ENCODE measurements at regions not wholly inside any gene's neighbourhood (a gene's known extent, or its start where the extent isn't known, plus 50 kb on each side); places are given as distances from the start of the nearest gene placed in this dataset.
A peak's percentile ranks its signal among the peaks of the same experiment; 100 is the strongest.

DNA sequence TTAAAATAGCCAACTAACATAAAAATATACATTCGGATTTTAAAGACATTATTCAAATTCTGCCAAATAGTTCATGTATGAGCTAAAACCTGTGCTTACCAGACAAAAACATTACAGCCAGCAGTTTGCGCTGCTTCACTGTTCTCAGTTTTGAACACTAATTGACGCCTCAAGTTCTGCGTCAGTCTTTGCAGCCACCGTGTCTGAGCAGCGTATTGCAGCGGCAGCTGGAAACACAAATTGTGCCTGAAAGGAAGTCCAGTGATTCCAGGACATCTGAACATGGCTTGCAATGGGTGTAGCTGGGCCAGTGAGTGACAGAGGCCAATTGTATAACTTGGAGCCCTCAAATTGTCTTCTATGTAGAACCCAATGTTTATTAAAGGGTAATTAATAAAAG, 267.6 kb downstream of the TFCP2L1 start:
- no peak for DNase-seq (ENCODE audit: low read depth)
- no peak overlapping the region for H3K4me3 ChIP-seq (ENCODE audit: low read depth, low read length)

DNA sequence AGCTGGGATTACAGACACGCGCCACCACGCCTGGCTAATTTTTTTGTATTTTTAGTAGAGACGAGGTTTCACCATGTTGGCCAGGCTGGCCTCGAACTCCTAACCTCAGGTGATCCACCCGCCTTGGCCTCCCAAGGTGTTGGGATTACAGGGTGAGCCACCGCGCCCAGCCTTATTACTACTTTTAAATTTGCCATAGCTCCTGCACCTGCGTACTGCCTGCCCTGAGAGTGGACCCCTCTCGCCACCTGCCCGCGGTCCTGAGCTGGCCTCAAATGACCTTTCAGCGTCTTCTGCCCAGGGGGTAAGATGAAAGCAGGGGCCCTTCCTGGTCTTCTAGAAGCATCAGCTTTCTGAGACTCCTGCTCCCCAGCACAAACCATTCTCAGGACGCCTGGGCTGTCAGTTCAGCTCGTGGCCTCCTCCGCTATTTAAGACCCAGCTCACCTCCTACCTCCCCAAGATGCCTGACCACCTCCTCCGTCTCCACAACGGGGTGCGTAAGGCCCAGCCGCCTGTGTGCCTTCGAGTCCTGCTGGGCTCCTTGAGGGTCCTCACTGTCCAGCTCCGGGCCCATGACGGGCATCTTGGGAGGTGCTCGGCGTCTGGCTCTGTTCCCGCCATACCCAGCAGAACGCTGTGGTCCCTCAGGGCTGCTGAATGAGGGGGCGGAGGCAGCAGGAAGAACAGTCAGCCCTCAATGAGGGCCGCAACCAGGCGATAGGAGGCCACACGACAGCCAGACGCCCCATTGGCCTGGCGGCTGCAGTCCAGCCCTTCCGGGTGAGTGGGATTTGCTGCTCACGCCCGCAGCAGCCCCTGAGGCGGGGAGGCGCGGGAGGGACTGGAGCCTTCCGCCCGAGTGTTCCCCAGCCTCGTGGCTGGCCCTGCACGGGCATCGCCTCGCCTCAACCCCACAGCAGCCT, 266.6 kb downstream of the TFCP2L1 start:
- DNase-seq (ENCODE audit: low read depth), result peak; percentile 5
- no peak overlapping the region for H3K4me3 ChIP-seq (ENCODE audit: low read depth, low read length)

DNA sequence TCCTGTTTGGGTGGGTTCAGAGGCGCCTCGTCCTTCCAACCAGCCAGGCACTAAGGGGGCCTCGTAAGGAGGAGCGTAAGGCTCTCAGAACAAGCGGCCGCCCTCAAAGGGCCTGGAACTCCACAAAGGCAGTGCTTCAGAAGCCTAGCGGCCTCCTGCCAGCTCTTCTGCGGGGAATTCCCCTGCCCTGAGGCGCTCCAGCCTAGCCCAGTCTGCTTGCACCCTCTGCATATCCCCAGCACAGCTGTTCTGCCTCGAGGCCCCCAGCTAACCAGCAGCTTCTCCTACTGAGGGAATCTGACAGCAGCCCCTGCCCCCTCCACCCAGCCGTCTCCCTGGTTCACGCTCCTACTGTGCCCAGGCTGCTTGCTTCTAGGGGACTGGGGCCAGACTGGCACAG, 265.9 kb downstream of the TFCP2L1 start:
- H3K4me3 ChIP-seq (ENCODE audit: low read depth, low read length), result no peak overlapping the region

GRCh38 chr2:121019756-121020155, 265.2 kb downstream of the TFCP2L1 start:
- no peak overlapping the region for H3K4me3 ChIP-seq (ENCODE audit: low read depth, low read length)
- DNase-seq (ENCODE audit: low read depth), result no peak

More for the DNA sequence above, 265.9 kb downstream of the TFCP2L1 start:
- DNase-seq (ENCODE audit: low read depth), result no peak

DNA sequence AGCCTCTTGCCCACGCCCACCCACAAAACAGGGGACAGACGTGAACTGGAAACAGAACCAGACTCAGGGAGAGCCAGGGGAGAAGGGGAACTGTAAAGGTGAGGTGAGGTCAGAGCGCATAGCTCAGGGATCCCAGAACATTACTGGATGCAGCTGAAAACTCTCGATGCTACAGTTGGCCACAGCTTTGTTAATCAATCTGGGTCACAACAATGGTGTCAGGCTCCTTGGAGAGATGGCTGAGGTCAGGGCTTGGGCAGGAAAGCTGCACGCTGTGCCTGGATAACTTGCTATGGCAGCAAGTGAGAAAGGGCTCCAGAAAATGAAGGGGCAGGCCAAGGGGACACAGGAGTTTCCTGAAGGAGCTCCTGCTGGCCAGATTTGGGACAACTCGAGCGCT, 263.3 kb downstream of the TFCP2L1 start:
- no peak for DNase-seq (ENCODE audit: low read depth)
- H3K4me3 ChIP-seq (ENCODE audit: low read depth, low read length), result no peak overlapping the region

- DNase-seq (ENCODE audit: low read depth), result no peak
- H3K4me3 ChIP-seq (ENCODE audit: low read depth, low read length), result no peak overlapping the region
Observed at GRCh38 chr2:121028577-121028976, 256.4 kb downstream of the TFCP2L1 start.

- no peak overlapping the region for H3K4me3 ChIP-seq (ENCODE audit: low read depth, low read length)
Observed at GRCh38 chr2:121030523-121030922, 254.5 kb downstream of the TFCP2L1 start.

DNA sequence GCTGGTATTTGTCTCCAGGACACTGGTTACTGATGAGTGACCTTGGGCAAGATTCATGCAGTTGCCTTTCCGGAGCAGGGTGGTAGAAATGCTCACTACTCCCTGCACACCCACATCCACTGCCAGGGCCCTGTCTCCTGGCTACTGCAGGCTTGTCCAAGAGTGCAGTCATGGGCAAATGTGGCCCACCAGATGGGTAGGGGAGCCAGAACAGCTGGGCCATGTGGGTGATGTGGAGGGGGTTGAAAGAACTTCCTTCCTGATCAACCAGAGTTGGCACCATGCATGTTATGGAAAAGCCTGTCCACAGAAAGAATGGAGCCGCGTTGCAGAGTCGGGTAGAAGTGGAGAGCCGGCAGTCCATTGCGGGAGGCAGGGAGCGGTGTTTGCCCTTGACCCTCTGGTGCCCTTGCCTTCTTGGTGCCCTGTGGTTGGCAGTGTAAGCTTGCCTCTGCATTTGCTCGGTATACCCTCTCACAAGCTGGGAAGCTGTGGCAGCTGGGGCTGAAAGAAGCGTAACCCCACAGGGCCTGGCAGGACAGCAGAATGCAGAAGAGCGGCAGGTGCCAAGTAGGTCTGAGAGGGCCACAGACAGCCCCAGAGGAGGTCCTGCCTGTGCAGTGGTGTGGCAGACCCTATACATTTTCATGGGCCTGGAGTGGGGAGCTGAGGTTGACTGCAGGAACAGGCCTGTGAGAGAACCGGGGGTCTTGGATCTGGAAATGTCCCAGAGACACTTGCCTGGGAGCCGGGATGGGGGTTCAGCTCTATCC, 253.2 kb downstream of the TFCP2L1 start:
- DNase-seq (ENCODE audit: low read depth), result no peak
- no peak overlapping the region for H3K4me3 ChIP-seq (ENCODE audit: low read depth, low read length)

More at GRCh38 chr2:121030523-121030922, 254.5 kb downstream of the TFCP2L1 start:
- DNase-seq (ENCODE audit: low read depth), result no peak

- no peak for DNase-seq (ENCODE audit: low read depth)
- H3K4me3 ChIP-seq (ENCODE audit: low read depth, low read length), result no peak overlapping the region
Observed at GRCh38 chr2:121033461-121033996, 251.5 kb downstream of the TFCP2L1 start.

- DNase-seq (ENCODE audit: low read depth), result no peak
Observed at GRCh38 chr2:121034551-121034950, 250.5 kb downstream of the TFCP2L1 start.

DNA sequence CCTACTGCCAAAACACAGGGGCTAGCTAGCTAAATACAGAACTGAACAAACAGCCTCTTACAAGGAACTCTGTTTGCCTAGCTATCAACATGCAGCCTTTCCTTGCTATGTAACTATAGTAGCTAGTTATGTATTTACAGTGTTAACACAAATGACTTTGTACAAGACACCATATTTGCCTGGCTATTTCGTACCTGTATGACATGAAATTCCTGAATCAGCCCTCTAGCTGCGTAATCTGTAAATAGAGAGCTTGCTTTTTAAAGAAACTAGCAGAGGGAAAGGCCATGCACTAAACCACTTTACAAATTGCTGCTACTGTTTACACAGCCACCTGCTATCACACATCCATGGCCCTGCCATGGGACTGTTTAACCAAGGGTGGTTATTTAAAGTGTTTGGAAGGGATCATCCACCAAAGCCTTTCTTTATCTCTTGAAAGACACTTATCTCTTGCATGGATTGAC, 248.7 kb downstream of the TFCP2L1 start:
- no peak overlapping the region for H3K4me3 ChIP-seq (ENCODE audit: low read depth, low read length)
- no peak for DNase-seq (ENCODE audit: low read depth)

More at GRCh38 chr2:121034551-121034950, 250.5 kb downstream of the TFCP2L1 start:
- no peak overlapping the region for H3K4me3 ChIP-seq (ENCODE audit: low read depth, low read length)

GRCh38 chr2:121037480-121037879, 247.5 kb downstream of the TFCP2L1 start:
- H3K4me3 ChIP-seq (ENCODE audit: low read depth, low read length), result no peak overlapping the region
- no peak for DNase-seq (ENCODE audit: low read depth)

GRCh38 chr2:121038031-121038430, 247.0 kb downstream of the TFCP2L1 start:
- H3K4me3 ChIP-seq (ENCODE audit: low read depth, low read length), result no peak overlapping the region
- DNase-seq (ENCODE audit: low read depth), result no peak

GRCh38 chr2:121038431-121038830, 246.6 kb downstream of the TFCP2L1 start:
- H3K4me3 ChIP-seq (ENCODE audit: low read depth, low read length), result no peak overlapping the region
- DNase-seq (ENCODE audit: low read depth), result no peak

GRCh38 chr2:121038891-121039616, 245.9 kb downstream of the TFCP2L1 start:
- no peak overlapping the region for H3K4me3 ChIP-seq (ENCODE audit: low read depth, low read length)
- DNase-seq (ENCODE audit: low read depth), result no peak

DNA sequence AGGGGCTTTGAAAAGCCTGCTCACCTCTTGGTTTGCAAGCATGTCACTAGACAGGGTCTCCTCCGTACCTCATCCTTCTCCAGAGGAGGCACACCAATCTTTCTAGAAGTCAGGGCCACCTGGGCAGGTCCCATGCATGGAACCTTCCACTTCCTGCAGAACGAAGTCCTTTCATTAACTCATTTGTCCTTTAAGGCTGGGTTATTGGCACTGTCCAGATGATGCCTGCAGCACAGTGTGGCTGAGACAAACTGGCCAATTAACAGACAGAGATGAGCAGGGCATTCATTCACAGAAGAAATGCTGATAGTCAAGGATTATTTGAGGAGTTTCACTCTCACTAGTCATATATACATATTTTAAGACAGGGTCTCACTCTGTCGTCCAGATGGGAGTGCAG, 245.3 kb downstream of the TFCP2L1 start:
- H3K4me3 ChIP-seq (ENCODE audit: low read depth, low read length), result no peak overlapping the region
- DNase-seq (ENCODE audit: low read depth), result no peak

- DNase-seq (ENCODE audit: low read depth), result no peak
- H3K4me3 ChIP-seq (ENCODE audit: low read depth, low read length), result no peak overlapping the region
Observed at GRCh38 chr2:121041516-121041915, 243.5 kb downstream of the TFCP2L1 start.

DNA sequence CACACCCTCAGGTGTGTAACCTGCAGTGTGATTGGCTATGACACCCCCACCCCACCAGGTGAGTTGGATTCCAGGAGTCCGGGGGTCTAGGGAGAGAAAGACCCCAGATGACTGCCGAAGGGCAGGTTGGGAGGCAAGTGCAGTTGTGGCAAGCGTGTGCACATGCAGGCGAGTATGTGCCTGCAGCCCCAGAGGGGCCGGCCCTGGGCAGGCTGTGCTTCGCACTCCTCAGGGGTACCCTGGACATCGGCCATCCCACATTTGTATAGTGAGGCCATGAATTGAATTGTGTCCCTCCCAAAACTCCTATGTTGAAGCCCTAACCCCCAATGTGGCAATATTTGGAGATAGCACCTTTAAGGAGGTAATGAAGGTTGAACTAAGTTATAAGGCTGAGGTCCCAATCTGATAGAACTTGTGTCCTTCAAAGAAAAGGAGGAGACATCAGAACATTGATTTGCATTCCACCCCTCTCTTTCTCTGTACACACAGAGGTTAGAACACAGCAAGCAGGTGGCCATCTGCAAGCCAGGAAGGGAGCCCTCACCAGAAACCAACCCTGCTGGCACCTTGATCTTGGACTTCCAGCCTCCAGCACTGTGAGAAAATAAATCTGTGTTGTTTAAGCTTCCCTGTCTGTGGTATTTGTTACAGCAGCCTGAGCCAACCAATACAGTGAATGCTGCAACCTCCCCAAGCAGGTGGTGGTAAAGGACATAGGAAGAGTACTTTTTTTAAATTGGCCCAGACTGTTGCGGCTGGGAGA, 241.8 kb downstream of the TFCP2L1 start:
- no peak for DNase-seq (ENCODE audit: low read depth)
- no peak overlapping the region for H3K4me3 ChIP-seq (ENCODE audit: low read depth, low read length)

- no peak for DNase-seq (ENCODE audit: low read depth)
- no peak overlapping the region for H3K4me3 ChIP-seq (ENCODE audit: low read depth, low read length)
Observed at GRCh38 chr2:121043827-121044222, 241.2 kb downstream of the TFCP2L1 start.

All from skeletal muscle cell (primary cell).